A673 (cell line): ENCODE measurements at regions not wholly inside any gene's neighbourhood (a gene's known extent, or its start where the extent isn't known, plus 50 kb on each side); places are given as distances from the start of the nearest gene placed in this dataset.

Experiments used
- EZH2 ChIP-seq: fragments of 200-600 bp; sonication (generic); IDR thresholded peaks from 2 replicates; pipeline ENCODE4 v1.6.1; 2017; ENCODE audit warnings: borderline replicate concordance, low read depth, mild to moderate bottlenecking, mixed read lengths, antibody characterized with exemption, low read length; ENCODE audit not compliant: poor library complexity, severe bottlenecking
- TF ChIP-seq, protein P1 (sequence below): fragments of 300-800, 200-600 bp; sonication (generic); conservative IDR thresholded peaks from 2 replicates; pipeline ENCODE4 v1.5.1; 2017; ENCODE audit warnings: low read depth, mild to moderate bottlenecking, antibody characterized with exemption, low read length, moderate library complexity, mixed read lengths

DNA sequence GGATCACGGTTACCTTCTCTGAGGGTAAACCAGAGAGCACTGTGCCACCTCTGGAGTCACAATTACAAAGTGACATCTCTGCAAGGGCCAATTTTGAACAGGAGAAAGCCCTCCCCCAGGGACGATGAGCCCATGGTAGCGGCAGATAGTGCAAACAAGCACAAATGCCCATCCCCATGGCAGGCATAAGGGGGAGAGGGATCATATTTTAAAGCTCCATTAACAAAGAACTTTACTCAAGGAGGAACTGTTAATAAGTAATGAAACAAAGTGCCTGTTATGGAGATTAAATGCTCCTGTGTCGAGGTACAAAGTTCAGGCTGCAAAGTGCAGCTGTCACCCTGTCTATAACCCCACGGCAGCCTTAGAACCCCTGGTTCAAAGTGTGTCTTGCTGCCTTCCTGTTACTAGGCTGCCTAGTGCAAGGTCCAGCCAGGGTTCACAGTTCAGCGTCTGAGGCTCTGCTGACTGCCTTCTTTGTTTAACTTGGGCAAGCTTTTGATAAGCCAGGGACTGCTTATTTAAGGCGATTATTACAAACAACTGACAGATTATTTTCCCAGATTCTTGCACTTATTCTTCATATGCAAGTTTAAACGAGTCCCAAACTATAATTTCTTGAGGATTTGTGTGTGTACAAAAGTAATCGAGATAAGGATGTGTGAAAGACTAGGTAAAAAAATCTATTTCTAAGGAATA lies 75.7 kb upstream of the NRIP1 start:
- no peak for TF ChIP-seq EZH2
- TF ChIP-seq, protein P1, sequence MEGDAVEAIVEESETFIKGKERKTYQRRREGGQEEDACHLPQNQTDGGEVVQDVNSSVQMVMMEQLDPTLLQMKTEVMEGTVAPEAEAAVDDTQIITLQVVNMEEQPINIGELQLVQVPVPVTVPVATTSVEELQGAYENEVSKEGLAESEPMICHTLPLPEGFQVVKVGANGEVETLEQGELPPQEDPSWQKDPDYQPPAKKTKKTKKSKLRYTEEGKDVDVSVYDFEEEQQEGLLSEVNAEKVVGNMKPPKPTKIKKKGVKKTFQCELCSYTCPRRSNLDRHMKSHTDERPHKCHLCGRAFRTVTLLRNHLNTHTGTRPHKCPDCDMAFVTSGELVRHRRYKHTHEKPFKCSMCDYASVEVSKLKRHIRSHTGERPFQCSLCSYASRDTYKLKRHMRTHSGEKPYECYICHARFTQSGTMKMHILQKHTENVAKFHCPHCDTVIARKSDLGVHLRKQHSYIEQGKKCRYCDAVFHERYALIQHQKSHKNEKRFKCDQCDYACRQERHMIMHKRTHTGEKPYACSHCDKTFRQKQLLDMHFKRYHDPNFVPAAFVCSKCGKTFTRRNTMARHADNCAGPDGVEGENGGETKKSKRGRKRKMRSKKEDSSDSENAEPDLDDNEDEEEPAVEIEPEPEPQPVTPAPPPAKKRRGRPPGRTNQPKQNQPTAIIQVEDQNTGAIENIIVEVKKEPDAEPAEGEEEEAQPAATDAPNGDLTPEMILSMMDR, result no peak
